GM12878 (cell line): ENCODE measurements at regions not wholly inside any gene's neighbourhood (a gene's known extent, or its start where the extent isn't known, plus 50 kb on each side); places are given as distances from the start of the nearest gene placed in this dataset.

Source experiments
- ATAC-seq: fragments of 200-7000 bp; cut with Tn5 transposase; 3 replicates; pipeline ENCODE4 v1.9.1; 2020; ENCODE audit warnings: mild to moderate bottlenecking, moderate library complexity
- BruUV-seq: library from RNA; stranded (reverse); fragments of 400-500 nt; replicated peaks from 2 replicates; lab custom pipeline; 2021; lab: Mats Ljungman, UMichigan
- CTCF ChIA-PET: fragments of 300-600 bp; sonication (Branson Sonifier 250); formaldehyde crosslinking; extraction: SDS; loops from one replicate; lab custom pipeline; 2021; ENCODE audit warnings: inconsistent platforms; lab: Yijun Ruan, JAX
- POLR2A ChIA-PET: fragments of 350-600 bp; formaldehyde crosslinking; extraction: SDS; loops from one replicate; lab custom pipeline; 2021; ENCODE audit warnings: inconsistent platforms; lab: Charles Lee
- RAD21 ChIA-PET: fragments of 300-600 bp; sonication (Branson Sonifier 250); formaldehyde crosslinking; loops from one replicate; lab custom pipeline; 2023; ENCODE audit warnings: antibody characterized with exemption; ENCODE audit not compliant: unreplicated experiment; lab: Charles Lee
- SMC1A ChIA-PET: fragments of 300-600 bp; sonication (Branson Sonifier 250); formaldehyde crosslinking; loops from one replicate; lab custom pipeline; 2023; ENCODE audit not compliant: unreplicated experiment, uncharacterized antibody; lab: Charles Lee
- DNase-seq: peaks from one replicate; pipeline ENCODE4 v3.0.0-alpha.2; 2011; ENCODE audit warnings: low read depth, low spot score
- FAIRE-seq: peaks from 3 replicates; lab custom pipeline; 2011; peaks lifted over from hg19 to GRCh38; lab: Jason Lieb, UNC
- H2AFZ ChIP-seq: 2 replicates; pipeline ENCODE4 v1.6.0; 2011; ENCODE audit warnings: low read depth, low read length, control low read depth; ENCODE audit not compliant: control insufficient read depth
- H3K27ac ChIP-seq: 2 replicates; pipeline ENCODE4 v1.5.1; 2011; ENCODE audit warnings: control low read depth; ENCODE audit not compliant: control insufficient read depth, insufficient read depth
- H3K27me3 ChIP-seq, 2 experiments: replicated peaks in 1 of 2; 2 replicates each; pipeline versions ENCODE4 v1.6.0 to v1.6.1; 2011; ENCODE audit warnings: low read length in 1 of 2; ENCODE audit not compliant: control insufficient read depth in 2 of 2, insufficient read depth in 2 of 2
- H3K36me3 ChIP-seq, 2 experiments: 2 replicates each; pipeline ENCODE4 v1.5.1; 2011; ENCODE audit warnings: low read length in 1 of 2; ENCODE audit not compliant: control insufficient read depth in 2 of 2, insufficient read depth in 2 of 2
- H3K4me1 ChIP-seq: 2 replicates; pipeline ENCODE4 v1.6.1; 2011; ENCODE audit warnings: mild to moderate bottlenecking, low read length, moderate library complexity, mixed read lengths; ENCODE audit not compliant: control insufficient read depth, insufficient read depth
- H3K4me2 ChIP-seq: 2 replicates; pipeline ENCODE4 v1.6.0; 2011; ENCODE audit warnings: control low read depth; ENCODE audit not compliant: control insufficient read depth, insufficient read depth
- H3K4me3 ChIP-seq: fragments of 200-600 bp; sonication (generic); 2 replicates; pipeline ENCODE4 v1.5.1; 2016
- H3K79me2 ChIP-seq: 2 replicates; pipeline ENCODE4 v1.6.0; 2011; ENCODE audit warnings: low read length; ENCODE audit not compliant: control insufficient read depth, insufficient read depth
- H3K9ac ChIP-seq: 2 replicates; pipeline ENCODE4 v1.8.0; 2011; ENCODE audit warnings: low read length, control low read depth, mixed read lengths; ENCODE audit not compliant: control insufficient read depth, insufficient read depth
- H3K9me3 ChIP-seq: replicated peaks from 3 replicates; pipeline ENCODE4 v1.5.1; 2011; ENCODE audit warnings: mild to moderate bottlenecking, low read length; ENCODE audit not compliant: control insufficient read depth, insufficient read depth
- H4K20me1 ChIP-seq: 2 replicates; pipeline ENCODE4 v1.6.0; 2011; ENCODE audit not compliant: control insufficient read depth, insufficient read depth
- ESRRA ChIP-seq: IDR thresholded peaks from 2 replicates; pipeline ENCODE4 v1.6.1; 2012; ENCODE audit warnings: mild to moderate bottlenecking, low read length, improper control_type of control experiment
- FOXM1 ChIP-seq: IDR thresholded peaks from 2 replicates; pipeline ENCODE4 v1.6.1; 2012; ENCODE audit warnings: low read depth, mild to moderate bottlenecking, inconsistent platforms, low read length, moderate library complexity
- IKZF1 ChIP-seq: fragments of 450-650 bp; conservative IDR thresholded peaks from 2 replicates; pipeline ENCODE4 v1.6.1; 2017; ENCODE audit warnings: antibody characterized with exemption, mild to moderate bottlenecking
- MYC ChIP-seq: IDR thresholded peaks from 2 replicates; pipeline ENCODE4 v1.6.1; 2011; ENCODE audit warnings: mild to moderate bottlenecking, low read length, moderate library complexity, inconsistent platforms; ENCODE audit not compliant: insufficient read depth, insufficient replicate concordance, insufficient read length, severe bottlenecking
- TCF7 ChIP-seq: IDR thresholded peaks from 2 replicates; pipeline ENCODE4 v1.6.1; 2014; ENCODE audit warnings: antibody characterized with exemption, borderline replicate concordance
- ZNF207 ChIP-seq: fragments of 450-650 bp; IDR thresholded peaks from 2 replicates; pipeline ENCODE4 v1.6.1; 2014; ENCODE audit warnings: antibody characterized with exemption, mild to moderate bottlenecking, borderline replicate concordance
- WGBS: methylation state at CpG from one replicate; pipeline ENCODE4 v1.1.6; 2016; ENCODE audit warnings: low lambda C conversion rate; ENCODE audit not compliant: insufficient replicate concordance, insufficient coverage; ENCODE audit errors: missing lambda C conversion rate; 5-methylcytosine and 5-hydroxymethylcytosine counted together
- in situ Hi-C: fragments of 300-500 bp; cut with MboI; formaldehyde crosslinking; loops from 9 replicates; pipeline ENCODE4 v1.14.3; 2018; ENCODE audit warnings: mixed read lengths
- intact Hi-C: fragments of 100-400 bp; cut with micrococcal nuclease; formaldehyde crosslinking; loops from one replicate; pipeline ENCODE4 v1.14.2; 2022; ENCODE audit not compliant: unreplicated experiment
- TF ChIP-seq, protein P1 (sequence below): fragments of 450-650 bp; IDR thresholded peaks from 2 replicates; pipeline ENCODE4 v1.6.1; 2017; ENCODE audit warnings: mild to moderate bottlenecking, low read depth, inconsistent platforms; ENCODE audit not compliant: poor library complexity, severe bottlenecking

DNA sequence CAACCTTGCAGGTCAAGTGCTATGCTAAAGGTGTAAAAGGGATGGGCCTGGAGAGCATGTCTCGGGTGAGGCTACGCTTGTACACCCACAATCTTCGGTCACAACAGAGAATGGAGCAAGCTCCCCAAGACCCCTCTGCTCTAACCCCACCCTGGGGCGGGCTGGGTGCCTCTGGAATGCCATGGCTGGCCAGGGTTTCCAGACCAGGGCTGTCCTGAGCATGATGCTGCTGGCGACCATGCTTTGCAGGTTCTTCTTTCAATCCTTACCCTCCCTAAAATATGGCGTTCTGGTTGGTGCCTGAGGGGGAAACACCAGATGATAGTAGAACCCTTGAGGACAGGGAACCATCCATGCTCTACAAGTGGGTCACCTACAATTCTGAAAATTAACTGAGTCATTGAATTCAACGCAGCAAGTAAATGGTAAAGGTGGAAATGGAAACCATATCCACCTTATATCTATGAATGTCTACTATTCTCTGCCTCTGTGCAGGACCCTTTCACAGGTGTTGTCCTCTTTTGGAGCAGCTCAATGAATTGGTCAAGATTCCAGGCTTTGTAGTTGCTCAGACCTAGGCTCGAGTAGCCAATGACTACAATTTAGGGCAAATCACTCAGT is 111.6 kb upstream of the EGLN3 start:
- 31% methylated on average over 8 of the region's 8 CpGs for WGBS
- Histone ChIP-seq H3K9ac (no peak overlapping the region), H3K36me3 (no peaks in the 10 kb centered on the region), H3K9me3 (no peaks in the 10 kb centered on the region; the same call in 2 of the 3 replicates), H3K4me2 (no peak overlapping the region), H3K27ac (no peak overlapping the region), H4K20me1 (no peaks in the 10 kb centered on the region), H3K4me1 (peaks cover 11% of the 10 kb centered on the region)
- ChIA-PET POLR2A (interaction anchor here (0.6 to 1.2 kb wide), 2 partner anchors 8 to 17 kb away, joined by 3 read pairs; no protein-coding TSS in a partner anchor), SMC1A (interaction anchor here (0.8 to 4.8 kb wide), 10 partner anchors 9 to 213 kb away, joined by 3 to 33 read pairs (median 4); no protein-coding TSS in a partner anchor), CTCF (interaction anchor here (0.9 to 1.5 kb wide), 5 partner anchors 13 to 387 kb away, joined by 3 to 4 read pairs (median 3); no protein-coding TSS in a partner anchor)
- ATAC-seq (no peak), DNase-seq (no peak)
- in situ Hi-C loops, result no loop called here
- intact Hi-C loops, result no loop called here
- TF ChIP-seq, protein P1, sequence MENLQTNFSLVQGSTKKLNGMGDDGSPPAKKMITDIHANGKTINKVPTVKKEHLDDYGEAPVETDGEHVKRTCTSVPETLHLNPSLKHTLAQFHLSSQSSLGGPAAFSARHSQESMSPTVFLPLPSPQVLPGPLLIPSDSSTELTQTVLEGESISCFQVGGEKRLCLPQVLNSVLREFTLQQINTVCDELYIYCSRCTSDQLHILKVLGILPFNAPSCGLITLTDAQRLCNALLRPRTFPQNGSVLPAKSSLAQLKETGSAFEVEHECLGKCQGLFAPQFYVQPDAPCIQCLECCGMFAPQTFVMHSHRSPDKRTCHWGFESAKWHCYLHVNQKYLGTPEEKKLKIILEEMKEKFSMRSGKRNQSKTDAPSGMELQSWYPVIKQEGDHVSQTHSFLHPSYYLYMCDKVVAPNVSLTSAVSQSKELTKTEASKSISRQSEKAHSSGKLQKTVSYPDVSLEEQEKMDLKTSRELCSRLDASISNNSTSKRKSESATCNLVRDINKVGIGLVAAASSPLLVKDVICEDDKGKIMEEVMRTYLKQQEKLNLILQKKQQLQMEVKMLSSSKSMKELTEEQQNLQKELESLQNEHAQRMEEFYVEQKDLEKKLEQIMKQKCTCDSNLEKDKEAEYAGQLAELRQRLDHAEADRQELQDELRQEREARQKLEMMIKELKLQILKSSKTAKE, result no peak
- TF ChIP-seq ZNF207 (no peak), TCF7 (no peak), FOXM1 (no peak), MYC (no peak), ESRRA (no peak), IKZF1 (no peak)
- TF ChIP-seq, all 136 proteins: peak for 0
- FAIRE-seq, result no peak
- Histone ChIP-seq H3K79me2 (no peaks in the 10 kb centered on the region), H3K4me3 (no peak overlapping the region), H3K27me3 (no peaks in the 10 kb centered on the region), H2AFZ (no peak overlapping the region)
- BruUV-seq, result no TSS peak
- RAD21 ChIA-PET, result interaction anchor here (0.8 to 6.5 kb wide), 5 partner anchors 35 to 214 kb away, joined by 3 to 51 read pairs (median 5); no protein-coding TSS in a partner anchor
